ENCODE measurements at regions not wholly inside any gene's neighbourhood (a gene's known extent, or its start where the extent isn't known, plus 50 kb on each side); places are given as distances from the start of the nearest gene placed in this dataset.
"Not testable (repeated sequence)": the region's sequence is repeated elsewhere in the genome, so short reads cannot be mapped to it uniquely, and the experiment has no call there.

DNA sequence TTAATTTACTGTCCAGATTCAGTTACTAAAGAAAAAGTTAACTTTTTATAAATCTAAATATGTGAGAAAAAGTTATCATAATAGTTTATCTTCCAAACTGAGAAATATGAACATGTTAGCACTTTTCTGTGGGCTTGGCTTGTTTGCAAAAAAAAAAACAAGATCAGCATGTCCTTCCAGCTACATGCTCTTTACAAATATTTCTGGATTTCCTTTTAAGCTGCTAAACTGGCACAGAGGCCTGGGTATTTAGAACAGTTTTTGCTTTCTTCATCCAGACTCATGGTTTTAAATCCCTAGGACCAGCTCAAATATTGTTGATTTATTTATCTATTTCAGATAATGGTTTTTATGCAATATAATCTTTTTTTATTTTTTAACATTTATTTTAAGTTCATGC lies 1444.5 kb upstream of the FLRT2 start:
- TF ChIP-seq, protein P1, sequence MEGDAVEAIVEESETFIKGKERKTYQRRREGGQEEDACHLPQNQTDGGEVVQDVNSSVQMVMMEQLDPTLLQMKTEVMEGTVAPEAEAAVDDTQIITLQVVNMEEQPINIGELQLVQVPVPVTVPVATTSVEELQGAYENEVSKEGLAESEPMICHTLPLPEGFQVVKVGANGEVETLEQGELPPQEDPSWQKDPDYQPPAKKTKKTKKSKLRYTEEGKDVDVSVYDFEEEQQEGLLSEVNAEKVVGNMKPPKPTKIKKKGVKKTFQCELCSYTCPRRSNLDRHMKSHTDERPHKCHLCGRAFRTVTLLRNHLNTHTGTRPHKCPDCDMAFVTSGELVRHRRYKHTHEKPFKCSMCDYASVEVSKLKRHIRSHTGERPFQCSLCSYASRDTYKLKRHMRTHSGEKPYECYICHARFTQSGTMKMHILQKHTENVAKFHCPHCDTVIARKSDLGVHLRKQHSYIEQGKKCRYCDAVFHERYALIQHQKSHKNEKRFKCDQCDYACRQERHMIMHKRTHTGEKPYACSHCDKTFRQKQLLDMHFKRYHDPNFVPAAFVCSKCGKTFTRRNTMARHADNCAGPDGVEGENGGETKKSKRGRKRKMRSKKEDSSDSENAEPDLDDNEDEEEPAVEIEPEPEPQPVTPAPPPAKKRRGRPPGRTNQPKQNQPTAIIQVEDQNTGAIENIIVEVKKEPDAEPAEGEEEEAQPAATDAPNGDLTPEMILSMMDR (IDR thresholded peaks at IDR 0.05; ENCODE audit: extremely low read depth, insufficient read depth, missing control alignments): no peak
- no peak for DNase-seq (ENCODE audit: low spot score)
- in situ Hi-C loops (cut with MboI; ENCODE audit: low pct_unique_long_range_greater_than_20kb, low sequenced_read_pairs, unreplicated experiment): no loop called here

DNA sequence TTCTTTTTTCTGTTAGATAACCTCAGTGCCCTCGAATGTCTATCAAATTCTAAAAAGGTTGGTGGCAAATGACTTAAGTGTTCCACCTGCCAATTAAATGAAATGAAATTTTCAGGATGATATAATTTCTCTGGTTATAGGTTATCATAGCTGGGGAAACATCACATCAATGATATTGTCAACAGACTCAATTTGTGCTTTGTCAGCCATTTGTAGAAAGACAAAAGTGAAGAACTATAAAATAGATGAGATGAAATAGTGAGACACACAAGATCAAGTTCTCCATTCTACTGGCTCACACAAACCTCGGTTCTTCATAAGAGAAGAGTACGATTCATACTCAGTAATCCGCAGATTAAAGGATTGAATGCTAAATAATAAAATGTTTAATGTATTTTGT lies 1443.2 kb upstream of the FLRT2 start:
- in situ Hi-C loops (cut with MboI; ENCODE audit: low pct_unique_long_range_greater_than_20kb, low sequenced_read_pairs, unreplicated experiment): no loop called here
- TF ChIP-seq, protein P1 (IDR thresholded peaks at IDR 0.05; ENCODE audit: extremely low read depth, insufficient read depth, missing control alignments): no peak

DNA sequence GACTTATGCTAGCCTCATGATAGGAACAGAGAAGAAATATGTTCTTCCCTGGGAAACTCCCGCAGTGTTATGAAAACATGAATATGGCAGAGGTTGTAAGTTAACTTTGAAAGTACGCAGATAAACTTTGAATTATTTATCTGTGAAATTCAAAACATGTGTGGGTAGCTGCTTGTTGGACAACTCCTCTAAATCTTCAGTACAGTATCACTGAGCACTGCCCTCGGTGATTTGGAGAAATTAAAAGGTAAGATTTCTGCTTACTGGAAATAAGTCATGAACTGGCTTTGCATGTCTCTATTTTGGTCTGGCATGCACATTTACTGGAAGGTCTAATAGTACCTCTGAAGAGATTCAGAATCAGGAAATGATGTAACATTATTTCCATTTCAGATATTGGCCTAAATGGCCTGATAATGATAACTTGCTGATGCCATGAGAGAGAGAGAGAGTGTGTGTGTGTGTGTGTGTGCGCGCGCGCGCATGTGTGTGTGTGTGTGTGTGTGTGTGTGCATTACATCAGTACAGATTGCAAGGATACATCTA lies 1441.9 kb upstream of the FLRT2 start:
- TF ChIP-seq, protein P1 (IDR thresholded peaks at IDR 0.05; ENCODE audit: extremely low read depth, insufficient read depth, missing control alignments): no peak
- in situ Hi-C loops (cut with MboI; ENCODE audit: low pct_unique_long_range_greater_than_20kb, low sequenced_read_pairs, unreplicated experiment): no loop called here
- no peak for DNase-seq (ENCODE audit: low spot score)

More for the DNA sequence above, 1443.2 kb upstream of the FLRT2 start:
- no peak for DNase-seq (ENCODE audit: low spot score)

DNA sequence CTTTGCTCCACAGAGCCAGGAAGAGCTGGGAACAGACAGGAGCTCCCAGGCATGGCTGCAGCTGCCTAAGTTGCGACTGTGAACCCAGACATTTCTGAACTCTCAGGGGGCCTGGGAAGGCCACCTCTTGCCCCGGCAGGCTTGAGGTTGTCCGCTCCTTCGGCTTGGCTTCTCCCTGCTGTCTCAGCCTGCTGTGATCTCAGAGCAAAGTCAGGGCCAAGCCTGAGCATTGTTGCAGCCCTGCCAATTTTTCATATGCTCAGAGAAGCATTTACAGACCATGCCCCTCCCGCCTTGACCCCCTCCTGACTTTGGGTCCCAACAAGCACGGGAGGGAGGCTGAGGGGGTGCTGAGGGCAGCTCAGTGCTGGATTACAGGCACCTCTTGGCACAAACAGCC lies 1439.1 kb upstream of the FLRT2 start:
- in situ Hi-C loops (cut with MboI; ENCODE audit: low pct_unique_long_range_greater_than_20kb, low sequenced_read_pairs, unreplicated experiment): no loop called here
- TF ChIP-seq, protein P1 (IDR thresholded peaks at IDR 0.05; ENCODE audit: extremely low read depth, insufficient read depth, missing control alignments): no peak

DNA sequence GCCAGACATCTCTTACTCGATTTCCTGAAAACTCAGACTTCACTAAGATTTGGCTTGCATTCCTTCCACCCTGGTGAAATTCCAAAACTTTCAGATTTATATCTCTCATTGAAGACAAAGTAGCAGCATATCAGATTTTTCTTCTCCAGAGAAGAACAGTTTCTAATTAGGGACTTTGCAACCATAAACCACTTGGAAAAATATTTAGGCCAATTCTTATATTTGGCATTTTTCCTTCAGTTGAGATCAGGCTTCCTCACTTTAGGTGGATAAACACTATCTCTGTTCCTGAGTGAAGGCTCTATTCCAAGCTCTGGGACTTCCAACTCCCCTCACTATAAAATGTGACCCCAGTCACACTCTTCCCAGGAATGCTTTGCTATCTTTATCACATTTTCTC lies 1434.3 kb upstream of the FLRT2 start:
- TF ChIP-seq, protein P1 (IDR thresholded peaks at IDR 0.05; ENCODE audit: extremely low read depth, insufficient read depth, missing control alignments): no peak
- DNase-seq (ENCODE audit: low spot score): no peak
- in situ Hi-C loops (cut with MboI; ENCODE audit: low pct_unique_long_range_greater_than_20kb, low sequenced_read_pairs, unreplicated experiment): no loop called here

More for the DNA sequence above, 1439.1 kb upstream of the FLRT2 start:
- no peak for DNase-seq (ENCODE audit: low spot score)

DNA sequence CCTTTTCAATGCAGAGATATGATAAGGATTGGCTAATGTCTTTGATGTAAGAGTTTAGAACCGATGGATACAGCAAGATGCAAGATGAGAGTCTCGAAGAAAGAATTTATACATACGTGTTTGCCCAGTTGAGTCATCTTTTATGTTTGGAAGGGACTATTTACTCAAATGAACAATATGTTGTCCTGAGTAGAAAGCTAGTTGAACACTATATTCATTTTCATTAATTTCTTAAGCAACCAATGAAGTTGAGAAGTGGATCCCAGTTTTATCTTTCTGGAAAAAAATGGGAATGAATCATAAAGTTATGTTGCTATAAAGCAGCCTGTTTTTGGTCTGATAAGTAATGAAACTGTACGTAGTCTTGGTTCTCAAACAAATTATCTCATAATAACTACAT lies 1431.7 kb upstream of the FLRT2 start:
- in situ Hi-C loops (cut with MboI; ENCODE audit: low pct_unique_long_range_greater_than_20kb, low sequenced_read_pairs, unreplicated experiment): no loop called here
- no peak for DNase-seq (ENCODE audit: low spot score)
- TF ChIP-seq, protein P1 (IDR thresholded peaks at IDR 0.05; ENCODE audit: extremely low read depth, insufficient read depth, missing control alignments): no peak

DNA sequence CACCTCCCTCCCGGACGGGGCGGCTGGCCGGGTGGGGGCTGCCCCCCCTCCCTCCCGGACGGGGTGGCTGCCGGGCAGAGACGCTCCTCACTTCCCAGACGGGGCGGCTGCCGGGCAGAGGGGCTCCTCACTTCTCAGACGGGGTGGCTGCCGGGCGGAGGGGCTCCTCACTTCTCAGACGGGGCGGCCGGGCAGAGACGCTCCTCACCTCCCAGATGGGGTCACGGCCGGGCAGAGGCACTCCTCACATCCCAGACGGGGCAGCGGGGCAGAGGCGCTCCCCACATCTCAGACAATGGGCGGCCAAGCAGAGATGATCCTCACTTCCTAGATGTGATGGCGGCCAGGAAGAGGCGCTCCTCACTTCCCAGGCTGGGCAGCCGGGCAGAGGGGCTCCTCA lies 1430.4 kb upstream of the FLRT2 start:
- DNase-seq (ENCODE audit: low spot score); in situ Hi-C loops (cut with MboI; ENCODE audit: low pct_unique_long_range_greater_than_20kb, low sequenced_read_pairs, unreplicated experiment): not testable (repeated sequence)
